GM10248 (cell line): ENCODE measurements at regions not wholly inside any gene's neighbourhood (a gene's known extent, or its start where the extent isn't known, plus 50 kb on each side); places are given as distances from the start of the nearest gene placed in this dataset.

Source experiments
- CTCF ChIA-PET: fragments of 300-600 bp; sonication (Branson Sonifier 250); formaldehyde crosslinking; extraction: SDS; loops from one replicate; lab custom pipeline; 2021; ENCODE audit warnings: antibody characterized with exemption; lab: Yijun Ruan, JAX
- POLR2A ChIA-PET: fragments of 350-650 bp; sonication (Branson Sonifier 250); formaldehyde crosslinking; extraction: SDS; loops from one replicate; lab custom pipeline; 2020; ENCODE audit warnings: antibody characterized with exemption; lab: Yijun Ruan, JAX
- DNase-seq: peaks from one replicate; pipeline ENCODE4 v3.0.0; 2012; ENCODE audit errors: extremely low spot score
- TF ChIP-seq, protein P1 (sequence below): IDR thresholded peaks from 2 replicates; pipeline ENCODE4 v1.5.1; 2012; ENCODE audit warnings: mild to moderate bottlenecking, low read depth; ENCODE audit errors: extremely low read depth, missing control alignments, control extremely low read depth

DNA sequence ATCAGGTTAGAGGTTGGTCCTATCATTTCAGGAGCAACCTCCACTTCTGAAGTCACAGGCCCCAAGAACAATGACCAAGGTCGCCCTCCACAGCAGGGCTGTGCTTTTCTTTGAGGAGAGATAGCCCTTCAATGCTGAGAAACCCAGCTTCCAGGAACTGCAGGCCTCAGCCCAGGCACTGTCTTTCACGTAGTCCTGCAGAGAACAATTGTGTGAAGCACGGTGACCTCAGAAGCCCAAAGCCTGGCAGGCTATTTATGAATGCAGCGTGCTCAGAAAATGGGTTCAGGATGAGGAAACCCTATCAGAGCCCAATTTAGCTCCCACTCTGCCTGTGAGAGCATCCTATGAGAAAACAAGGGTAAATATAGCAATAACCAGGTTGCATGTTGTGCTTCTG is 388.3 kb downstream of the PLK2 start:
- ChIA-PET POLR2A (no interaction called here), CTCF (interaction anchor here (1.4 kb wide), 1 partner anchor 8 kb away, joined by 3 read pairs; no protein-coding TSS in a partner anchor)
- DNase-seq = no peak
- TF ChIP-seq, protein P1, sequence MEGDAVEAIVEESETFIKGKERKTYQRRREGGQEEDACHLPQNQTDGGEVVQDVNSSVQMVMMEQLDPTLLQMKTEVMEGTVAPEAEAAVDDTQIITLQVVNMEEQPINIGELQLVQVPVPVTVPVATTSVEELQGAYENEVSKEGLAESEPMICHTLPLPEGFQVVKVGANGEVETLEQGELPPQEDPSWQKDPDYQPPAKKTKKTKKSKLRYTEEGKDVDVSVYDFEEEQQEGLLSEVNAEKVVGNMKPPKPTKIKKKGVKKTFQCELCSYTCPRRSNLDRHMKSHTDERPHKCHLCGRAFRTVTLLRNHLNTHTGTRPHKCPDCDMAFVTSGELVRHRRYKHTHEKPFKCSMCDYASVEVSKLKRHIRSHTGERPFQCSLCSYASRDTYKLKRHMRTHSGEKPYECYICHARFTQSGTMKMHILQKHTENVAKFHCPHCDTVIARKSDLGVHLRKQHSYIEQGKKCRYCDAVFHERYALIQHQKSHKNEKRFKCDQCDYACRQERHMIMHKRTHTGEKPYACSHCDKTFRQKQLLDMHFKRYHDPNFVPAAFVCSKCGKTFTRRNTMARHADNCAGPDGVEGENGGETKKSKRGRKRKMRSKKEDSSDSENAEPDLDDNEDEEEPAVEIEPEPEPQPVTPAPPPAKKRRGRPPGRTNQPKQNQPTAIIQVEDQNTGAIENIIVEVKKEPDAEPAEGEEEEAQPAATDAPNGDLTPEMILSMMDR = no peak

DNA sequence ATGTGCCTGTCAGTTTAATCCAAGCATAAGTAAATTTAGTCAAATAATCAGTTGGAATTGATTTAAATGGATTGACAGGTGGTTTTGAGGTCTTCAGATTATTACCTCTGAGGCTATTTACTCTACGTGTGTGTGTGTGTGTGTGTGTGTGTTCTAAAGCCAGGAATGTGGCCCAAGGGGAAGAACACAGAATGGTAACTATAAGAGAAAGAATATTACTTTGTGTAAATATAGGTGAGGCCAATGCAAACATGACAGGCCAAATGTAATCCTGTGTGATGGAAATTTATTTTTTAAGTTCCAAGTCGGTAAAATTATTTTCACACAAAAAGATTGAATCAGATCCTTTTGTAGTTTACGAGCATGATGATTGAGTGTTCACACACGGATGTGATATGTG is 390.0 kb downstream of the PLK2 start:
- POLR2A ChIA-PET = no interaction called here

DNA sequence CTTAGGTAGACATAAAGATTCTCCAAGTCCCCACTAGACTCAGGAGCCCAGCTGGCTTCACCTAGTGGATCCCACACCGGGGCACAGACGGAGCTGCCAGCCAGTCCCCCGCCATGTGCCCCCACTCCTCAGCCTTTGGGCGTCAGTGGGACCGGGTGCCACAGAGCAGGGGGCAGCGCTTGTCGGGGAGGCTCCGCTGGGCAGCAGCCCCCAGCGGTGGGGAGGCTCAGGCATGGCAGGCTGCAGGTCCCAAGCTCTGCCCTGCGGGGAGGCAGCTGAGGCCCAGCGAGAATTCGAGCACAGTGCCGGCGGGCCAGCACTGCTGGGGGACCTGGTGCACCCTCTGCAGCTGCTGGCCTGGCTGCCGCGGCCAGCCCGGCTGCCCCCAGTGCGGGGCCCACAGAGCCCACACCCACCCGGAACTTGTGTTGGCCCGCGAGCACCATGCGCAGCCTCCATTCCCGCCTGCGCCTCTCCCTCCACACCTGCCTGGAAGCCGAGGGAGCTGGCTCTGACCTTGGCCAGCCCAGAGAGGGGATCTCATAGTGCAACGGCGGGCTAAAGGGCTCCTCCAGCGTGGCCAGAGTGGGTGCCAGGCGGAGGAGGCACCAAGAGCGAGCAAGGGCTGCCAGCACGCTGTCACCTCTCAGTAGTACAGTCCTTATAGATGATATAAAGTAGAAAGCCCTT is 390.7 kb downstream of the PLK2 start:
- ChIA-PET CTCF (no interaction called here), POLR2A (no interaction called here)
- TF ChIP-seq, protein P1 = no peak
- DNase-seq = no peak

More for the DNA sequence above, 390.0 kb downstream of the PLK2 start:
- TF ChIP-seq, protein P1 = no peak
- CTCF ChIA-PET = no interaction called here
- DNase-seq = no peak

DNA sequence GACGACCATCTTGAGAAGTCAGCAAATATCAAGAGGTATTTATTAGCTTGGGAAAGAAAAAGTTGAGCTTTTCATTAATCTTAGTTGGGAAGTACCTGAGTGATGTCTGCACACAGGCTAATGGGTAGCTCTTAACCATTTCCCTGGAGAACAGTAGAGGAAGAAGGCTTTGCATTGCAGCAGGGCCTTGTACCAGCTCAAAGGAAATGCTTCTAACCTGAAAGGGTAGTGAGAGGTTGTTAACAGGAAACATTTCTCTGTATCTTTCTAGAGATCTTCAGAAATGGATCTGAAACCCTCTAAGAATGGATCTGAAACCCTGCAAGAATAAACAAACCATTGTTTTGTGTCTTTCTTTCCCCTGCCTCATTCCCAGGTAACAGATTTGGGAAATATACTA is 393.3 kb downstream of the PLK2 start:
- POLR2A ChIA-PET = no interaction called here
- CTCF ChIA-PET = interaction anchor here (1.3 kb wide), 1 partner anchor 13 kb away, joined by 4 read pairs; no protein-coding TSS in a partner anchor
- TF ChIP-seq, protein P1 = no peak
- DNase-seq = no peak

DNA sequence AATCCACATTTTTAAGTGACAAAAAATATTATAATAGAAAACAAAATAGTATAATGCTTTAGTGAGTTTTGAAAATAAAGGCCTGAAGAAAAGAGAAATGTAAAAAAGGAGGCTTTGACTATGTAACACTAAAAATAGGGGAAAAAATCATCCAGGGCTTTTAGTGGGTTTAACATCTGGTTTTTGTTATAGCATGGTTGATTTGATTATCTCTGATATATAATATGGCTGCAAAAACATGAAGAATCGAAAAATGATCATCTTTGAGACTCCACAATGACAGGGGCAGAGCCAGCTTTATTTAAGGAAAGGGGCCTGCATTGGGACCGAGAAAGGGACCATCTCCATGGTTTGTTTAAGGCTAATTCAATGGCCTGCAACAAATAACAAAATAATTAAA is 393.8 kb downstream of the PLK2 start:
- TF ChIP-seq, protein P1 = no peak
- no peak for DNase-seq
- ChIA-PET POLR2A (no interaction called here), CTCF (interaction anchor here (1.3 kb wide), 1 partner anchor 13 kb away, joined by 4 read pairs; no protein-coding TSS in a partner anchor)

DNA sequence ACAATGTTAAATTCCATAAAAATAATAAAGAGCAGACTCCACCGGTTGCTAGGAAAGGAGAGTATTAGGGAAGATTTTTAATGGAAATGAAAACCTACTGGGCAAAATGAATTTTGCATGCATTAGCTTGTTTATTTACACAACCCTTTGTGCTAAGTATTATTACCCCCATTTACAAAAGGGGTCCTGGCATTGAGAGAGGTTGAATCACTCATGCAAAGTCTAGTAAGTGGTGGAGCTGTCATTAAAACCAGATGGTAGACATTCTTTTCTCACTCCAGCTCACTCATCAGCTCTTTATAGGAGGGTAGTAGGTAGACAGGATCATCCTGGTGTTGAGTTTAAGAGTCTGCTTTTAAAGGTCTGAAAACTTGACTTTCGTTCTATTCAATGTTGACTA is 395.1 kb downstream of the PLK2 start:
- POLR2A ChIA-PET = no interaction called here
- CTCF ChIA-PET = no interaction called here
- DNase-seq = no peak
- TF ChIP-seq, protein P1 = no peak
